HepG2 (cell line): ENCODE measurements at regions not wholly inside any gene's neighbourhood (a gene's known extent, or its start where the extent isn't known, plus 50 kb on each side); places are given as distances from the start of the nearest gene placed in this dataset.
A peak's percentile ranks its signal among the peaks of the same experiment; 100 is the strongest.

ENCODE experiments used
- ATAC-seq: fragments of 200-7000 bp; cut with Tn5 transposase; 3 replicates; pipeline ENCODE4 v1.9.1; 2020; ENCODE audit warnings: mild to moderate bottlenecking, moderate library complexity
- BruUV-seq: library from RNA; stranded (reverse); fragments of 400-500 nt; replicated peaks from 2 replicates; lab custom pipeline; 2021; lab: Mats Ljungman, UMichigan
- CTCF ChIA-PET: fragments of 300-600 bp; formaldehyde crosslinking; extraction: SDS; loops from one replicate; lab custom pipeline; 2021; ENCODE audit warnings: low total read pairs, inconsistent platforms, low intra/inter-chr PET ratio; lab: Yijun Ruan, JAX
- POLR2A ChIA-PET: fragments of 350-600 bp; sonication (Branson Sonifier 250); formaldehyde crosslinking; loops from one replicate; lab custom pipeline; 2020; ENCODE audit warnings: antibody characterized with exemption, inconsistent platforms; lab: Yijun Ruan, JAX
- DNase-seq: peaks from one replicate; pipeline ENCODE4 v3.0.0-alpha.2; 2015; ENCODE audit warnings: low spot score
- FAIRE-seq: peaks from 3 replicates; lab custom pipeline; 2011; peaks lifted over from hg19 to GRCh38; lab: Jason Lieb, UNC
- H2AFZ ChIP-seq: one replicate; pipeline ENCODE4 v1.6.1; 2011; ENCODE audit warnings: low read length, inconsistent platforms
- H3K27ac ChIP-seq: fragments of 300-600 bp; 3 replicates; pipeline ENCODE4 v1.8.0; 2011; ENCODE audit warnings: mixed run types, mild to moderate bottlenecking, mixed read lengths, low read length, inconsistent platforms; ENCODE audit not compliant: insufficient read depth; ENCODE audit errors: extremely low read length
- H3K27me3 ChIP-seq, 2 experiments: fragments of 200-600 bp in 1 of 2; 2 replicates in 1 of 2; 3 replicates in 1 of 2; pipeline versions ENCODE4 v1.6.0 to v1.8.0; 2011; ENCODE audit warnings: low read length in 2 of 2, mild to moderate bottlenecking in 2 of 2, moderate library complexity in 2 of 2, inconsistent platforms in 1 of 2; ENCODE audit not compliant: insufficient read depth in 2 of 2, control insufficient read depth in 1 of 2
- H3K36me3 ChIP-seq, 2 experiments: fragments of 200-600 bp in 1 of 2; replicated peaks in 1 of 2; 2 replicates in 1 of 2; 3 replicates in 1 of 2; pipeline versions ENCODE4 v1.5.1 to v1.8.0; 2011; ENCODE audit warnings: low read length in 2 of 2, inconsistent platforms in 1 of 2; ENCODE audit not compliant: insufficient read depth in 2 of 2, control insufficient read depth in 1 of 2
- H3K4me1 ChIP-seq: 2 replicates; pipeline ENCODE4 v1.5.1; 2012; ENCODE audit warnings: low read length, inconsistent platforms; ENCODE audit not compliant: insufficient read depth
- H3K4me2 ChIP-seq: 2 replicates; pipeline ENCODE4 v1.6.0; 2011; ENCODE audit warnings: low read depth, low read length, inconsistent platforms
- H3K4me3 ChIP-seq, 3 experiments: fragments of 200-600 bp in 1 of 3; sonication (generic), shearing (Covaris generic) in 1 of 3; replicated peaks in 1 of 3; 2 replicates each; pipeline ENCODE4 v1.5.1; 2011 to 2016; ENCODE audit warnings: low read length in 3 of 3, inconsistent platforms in 2 of 3, low read depth in 2 of 3, mild to moderate bottlenecking in 2 of 3, control low read depth in 1 of 3, mixed read lengths in 1 of 3; ENCODE audit not compliant: insufficient read depth in 1 of 3
- H3K79me2 ChIP-seq: one replicate; pipeline ENCODE4 v1.6.1; 2011; ENCODE audit warnings: low read length, inconsistent platforms; ENCODE audit not compliant: insufficient read depth
- H3K9ac ChIP-seq: 2 replicates; pipeline ENCODE4 v1.6.0; 2011; ENCODE audit warnings: mild to moderate bottlenecking, low read depth, low read length, inconsistent platforms; ENCODE audit not compliant: insufficient read depth
- H3K9me3 ChIP-seq: 2 replicates; pipeline ENCODE4 v1.5.1; 2012; ENCODE audit warnings: mild to moderate bottlenecking, low read length
- H4K20me1 ChIP-seq: 2 replicates; pipeline ENCODE4 v1.6.0; 2011; ENCODE audit warnings: inconsistent platforms, mild to moderate bottlenecking, low read length, moderate library complexity; ENCODE audit not compliant: insufficient read depth
- CREB1 ChIP-seq, 2 experiments: fragments of 450-650 bp in 1 of 2; IDR thresholded peaks; 2 replicates each; pipeline ENCODE4 v1.6.1; 2016 to 2017; ENCODE audit warnings: control low read depth in 1 of 2, mild to moderate bottlenecking in 1 of 2, missing compliant biosample characterization in 1 of 2, missing genetic modification characterization in 1 of 2
- ISX ChIP-seq: sonication (generic); formaldehyde crosslinking; conservative IDR thresholded peaks from 2 replicates; pipeline ENCODE4 v1.5.0; 2020; ENCODE audit warnings: missing genetic modification reagents
- MYNN ChIP-seq: sonication (generic); formaldehyde crosslinking; IDR thresholded peaks from 2 replicates; pipeline ENCODE4 v1.4.0; 2020; ENCODE audit warnings: mild to moderate bottlenecking, low read depth, missing genetic modification reagents
- ZBTB1 ChIP-seq: sonication (generic); formaldehyde crosslinking; IDR thresholded peaks from 2 replicates; pipeline ENCODE4 v1.4.0; 2020; ENCODE audit warnings: missing genetic modification reagents, borderline replicate concordance
- ZNF224 ChIP-seq: sonication (generic); formaldehyde crosslinking; IDR thresholded peaks from 2 replicates; pipeline ENCODE4 v1.5.0; 2020; ENCODE audit warnings: mild to moderate bottlenecking, missing genetic modification reagents
- ZNF556 ChIP-seq: sonication (generic); formaldehyde crosslinking; IDR thresholded peaks from 2 replicates; pipeline ENCODE4 v1.4.0; 2020; ENCODE audit warnings: mild to moderate bottlenecking, missing genetic modification reagents, borderline replicate concordance
- WGBS: methylation state at CpG from one replicate; pipeline ENCODE4 v1.1.6; 2017; ENCODE audit warnings: low lambda C conversion rate; 5-methylcytosine and 5-hydroxymethylcytosine counted together
- in situ Hi-C: cut with HindIII; loops from 2 replicates; pipeline ENCODE4 v1.10.0; 2017; ENCODE audit warnings: low pct_unique_long_range_greater_than_20kb; ENCODE audit not compliant: extremely low pct_ligation_motif_present
- intact Hi-C: fragments of 100-400 bp; cut with micrococcal nuclease; formaldehyde crosslinking; loops from one replicate; pipeline ENCODE4 v1.10.0; 2022; ENCODE audit not compliant: unreplicated experiment

- no peaks in the 10 kb centered on the region for H4K20me1 ChIP-seq
- H3K9ac ChIP-seq = no peak overlapping the region
- intact Hi-C loops = loop anchor here (5.0 kb wide), 1 partner anchor 1529 kb away; no protein-coding TSS in a partner anchor
- H3K9me3 ChIP-seq = no peaks in the 10 kb centered on the region
- no peaks in the 10 kb centered on the region for H3K4me1 ChIP-seq
- H3K4me3 ChIP-seq = no peak overlapping the region
- ATAC-seq (no peak), DNase-seq (no peak), FAIRE-seq (no peak)
- no peak overlapping the region for H2AFZ ChIP-seq
- no TSS peak for BruUV-seq
- no peak overlapping the region for H3K27ac ChIP-seq
- 14% methylated on average over 3 of the region's 3 CpGs for WGBS
- no peaks in the 10 kb centered on the region for H3K79me2 ChIP-seq
- no peak overlapping the region for H3K4me2 ChIP-seq
- ChIA-PET POLR2A (no interaction called here), CTCF (no interaction called here)
- no peaks in the 10 kb centered on the region for H3K27me3 ChIP-seq
- in situ Hi-C loops = loop anchor here (5.0 kb wide), 1 partner anchor 59 kb away; no protein-coding TSS in a partner anchor
- no peaks in the 10 kb centered on the region for H3K36me3 ChIP-seq
- TF ChIP-seq ZNF556 (CRISPR knock-in tag) (no peak), MYNN (no peak), ZBTB1 (CRISPR knock-in tag) (no peak)
These were observed 51.5 kb downstream of the SST start for GRCh38 chr3:187618722-187619121.

DNA sequence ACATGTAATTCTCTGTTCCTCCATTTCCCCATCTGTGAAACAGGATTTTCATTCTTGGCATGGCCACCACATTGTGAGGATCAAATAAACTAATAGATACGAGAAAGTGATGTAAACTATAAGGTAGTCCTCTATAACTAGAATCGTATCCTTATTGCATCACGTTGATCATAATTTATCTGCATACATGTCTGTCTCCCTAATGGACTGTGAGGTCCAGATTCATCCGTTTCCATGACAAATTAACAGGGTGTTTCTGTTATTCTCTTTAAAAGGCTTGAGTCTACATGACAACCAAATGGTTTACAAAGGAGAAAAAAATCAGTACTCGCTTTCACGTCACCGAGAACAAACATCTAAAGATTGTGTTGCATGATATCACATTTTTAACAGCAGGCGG is 53.0 kb downstream of the SST start:
- Histone ChIP-seq H3K27ac (no peak overlapping the region), H3K9ac (no peak overlapping the region), H3K79me2 (no peaks in the 10 kb centered on the region), H3K4me1 (no peaks in the 10 kb centered on the region), H3K27me3 (no peaks in the 10 kb centered on the region), H3K9me3 (no peaks in the 10 kb centered on the region), H3K4me3 (no peak overlapping the region), H3K36me3 (no peaks in the 10 kb centered on the region), H4K20me1 (no peaks in the 10 kb centered on the region), H3K4me2 (no peak overlapping the region), H2AFZ (no peak overlapping the region)
- BruUV-seq = no TSS peak
- ChIA-PET POLR2A (no interaction called here), CTCF (interaction anchor here (2.1 to 2.7 kb wide), 2 partner anchors 62 to 97 kb away, joined by 19 to 30 read pairs; no protein-coding TSS in a partner anchor)
- intact Hi-C loops = loop anchor here (5.0 kb wide), 1 partner anchor 1530 kb away; no protein-coding TSS in a partner anchor
- DNase-seq = no peak
- no peak for ATAC-seq
- 40% methylated on average over 8 of the region's 8 CpGs for WGBS
- TF ChIP-seq ZNF224 (CRISPR knock-in tag) (no peak), ISX (CRISPR knock-in tag) (no peak), CREB1 (IDR thresholded peaks at IDR 0.05) (0 out of 2 replicates have a peak, but pooled peaks have one; percentile 38), CREB1 (CRISPR knock-in tag; IDR thresholded peaks at IDR 0.05) (no peak)
- in situ Hi-C loops = loop anchor here (5.0 kb wide), 1 partner anchor 60 kb away; no protein-coding TSS in a partner anchor
- FAIRE-seq = no peak
